ENCODE measurements at regions not wholly inside any gene's neighbourhood (a gene's known extent, or its start where the extent isn't known, plus 50 kb on each side); places are given as distances from the start of the nearest gene placed in this dataset.

GRCh38 chr9:3018691-3019230 is 174.9 kb upstream of the PUM3 start:
- TF ChIP-seq, protein P1, sequence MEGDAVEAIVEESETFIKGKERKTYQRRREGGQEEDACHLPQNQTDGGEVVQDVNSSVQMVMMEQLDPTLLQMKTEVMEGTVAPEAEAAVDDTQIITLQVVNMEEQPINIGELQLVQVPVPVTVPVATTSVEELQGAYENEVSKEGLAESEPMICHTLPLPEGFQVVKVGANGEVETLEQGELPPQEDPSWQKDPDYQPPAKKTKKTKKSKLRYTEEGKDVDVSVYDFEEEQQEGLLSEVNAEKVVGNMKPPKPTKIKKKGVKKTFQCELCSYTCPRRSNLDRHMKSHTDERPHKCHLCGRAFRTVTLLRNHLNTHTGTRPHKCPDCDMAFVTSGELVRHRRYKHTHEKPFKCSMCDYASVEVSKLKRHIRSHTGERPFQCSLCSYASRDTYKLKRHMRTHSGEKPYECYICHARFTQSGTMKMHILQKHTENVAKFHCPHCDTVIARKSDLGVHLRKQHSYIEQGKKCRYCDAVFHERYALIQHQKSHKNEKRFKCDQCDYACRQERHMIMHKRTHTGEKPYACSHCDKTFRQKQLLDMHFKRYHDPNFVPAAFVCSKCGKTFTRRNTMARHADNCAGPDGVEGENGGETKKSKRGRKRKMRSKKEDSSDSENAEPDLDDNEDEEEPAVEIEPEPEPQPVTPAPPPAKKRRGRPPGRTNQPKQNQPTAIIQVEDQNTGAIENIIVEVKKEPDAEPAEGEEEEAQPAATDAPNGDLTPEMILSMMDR (IDR thresholded peaks at IDR 0.05) = no peak
- TF ChIP-seq POLR2A (IDR thresholded peaks at IDR 0.05) = no peak

Measured in lower leg skin (tissue), 3 donors.